Spleen (tissue), 7 donors: ENCODE measurements at regions not wholly inside any gene's neighbourhood (a gene's known extent, or its start where the extent isn't known, plus 50 kb on each side); places are given as distances from the start of the nearest gene placed in this dataset.

ENCODE experiments used
- CTCF ChIP-seq, 11 experiments: fragments of 200-600 bp in 7 of 11; fragments of 450-650 bp in 4 of 11; sonication (generic) in 4 of 11; IDR thresholded peaks in 8 of 11; conservative IDR thresholded peaks in 3 of 11; 1 replicate in 7 of 11; 2 replicates in 4 of 11; pipeline versions ENCODE4 v1.4.0 to v1.8.0; 2016 to 2021; ENCODE audit warnings: antibody characterized with exemption in 11 of 11, inconsistent platforms in 4 of 11, mild to moderate bottlenecking in 1 of 11
- POLR2AphosphoS5 ChIP-seq, 3 donors: sonication (generic); formaldehyde crosslinking; IDR thresholded peaks; one replicate each; pipeline ENCODE4 v1.5.1; 2017; ENCODE audit warnings: antibody characterized with exemption in 3 of 3
- donor health status: DM: no; HTN: no; CAD: no; lungs with moderate emphysema.
- donor health status: DM: no; HTN: no; CAD: no.
- donor health status: DM: no; HTN: no; CAD: no.

DNA sequence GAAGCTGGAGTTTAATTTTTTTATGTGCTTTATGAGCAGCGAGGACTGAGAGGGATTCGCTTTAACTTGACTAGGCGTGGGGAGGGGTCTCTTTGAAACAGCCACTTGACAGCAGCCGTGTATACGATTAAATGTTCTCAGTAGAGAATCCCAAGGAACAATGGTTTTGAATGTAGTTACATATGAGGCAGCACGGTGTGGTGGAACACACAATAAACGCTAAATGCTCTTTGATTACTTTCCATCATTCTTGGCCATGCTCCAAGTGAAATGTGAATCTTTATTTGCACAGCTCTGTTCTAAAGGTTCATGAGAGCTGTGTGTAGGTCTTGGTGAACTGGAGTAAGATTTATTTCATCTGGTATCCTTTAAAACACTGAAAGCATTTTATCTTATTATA is 251.4 kb upstream of the TGFBR2 start:
- no peak for TF ChIP-seq CTCF (IDR thresholded peaks at IDR 0.05 in 8 of 11, conservative IDR thresholded peaks at IDR 0.05 in 3 of 11)
- no peak for TF ChIP-seq POLR2AphosphoS5 (IDR thresholded peaks at IDR 0.05)
